B cell (primary cell): ENCODE measurements at regions not wholly inside any gene's neighbourhood (a gene's known extent, or its start where the extent isn't known, plus 50 kb on each side); places are given as distances from the start of the nearest gene placed in this dataset.

Experiments used
- ATAC-seq: fragments of 200-7000 bp; cut with Tn5 transposase; one replicate; pipeline ENCODE4 v1.10.0; 2021; ENCODE audit warnings: low read depth, mild to moderate bottlenecking, moderate number of reproducible peaks, moderate library complexity
- CTCF ChIA-PET: fragments of 350-600 bp; sonication (Branson Sonifier 250); formaldehyde crosslinking; loops from one replicate; lab custom pipeline; 2021; ENCODE audit warnings: antibody characterized with exemption, inconsistent platforms; lab: Charles Lee
- POLR2A ChIA-PET: fragments of 350-600 bp; sonication (Branson Sonifier 250); formaldehyde crosslinking; loops from one replicate; lab custom pipeline; 2021; ENCODE audit warnings: antibody characterized with exemption; lab: Charles Lee
- DNase-seq: peaks from one replicate; pipeline ENCODE4 v3.0.0; 2013
- H2AFZ ChIP-seq: 2 replicates; pipeline ENCODE4 v1.6.1; 2012; ENCODE audit warnings: mild to moderate bottlenecking, low read depth, low read length; ENCODE audit not compliant: insufficient read depth, poor library complexity, severe bottlenecking
- H3K27ac ChIP-seq, 2 donors: 1 replicate in 1 of 2; 2 replicates in 1 of 2; pipeline ENCODE4 v1.5.1; 2012 to 2013; ENCODE audit warnings: low read length in 2 of 2, mild to moderate bottlenecking in 2 of 2, moderate library complexity in 1 of 2
- H3K27me3 ChIP-seq, 4 experiments: fragments of 200-600 bp in 1 of 4; sonication (generic) in 1 of 4; replicated peaks in 1 of 4; 1 replicate in 2 of 4; 2 replicates in 2 of 4; pipeline versions ENCODE4 v1.6.1 to v1.7.0; 2013 to 2016; ENCODE audit warnings: low read length in 3 of 4, mild to moderate bottlenecking in 2 of 4, mixed read lengths in 1 of 4, moderate library complexity in 1 of 4; ENCODE audit not compliant: insufficient read depth in 4 of 4, control insufficient read depth in 3 of 4; ENCODE audit errors: control extremely low read depth in 1 of 4
- H3K36me3 ChIP-seq, 2 experiments: replicated peaks in 1 of 2; 1 replicate in 1 of 2; 2 replicates in 1 of 2; pipeline versions ENCODE4 v1.6.1 to v1.7.1; 2013; ENCODE audit warnings: low read length in 1 of 2; ENCODE audit not compliant: insufficient read depth in 2 of 2, control insufficient read depth in 1 of 2; ENCODE audit errors: control extremely low read depth in 1 of 2, extremely low read depth in 1 of 2
- H3K4me1 ChIP-seq, 2 donors: fragments of 200-600 bp in 1 of 2; sonication (generic) in 1 of 2; 1 replicate in 1 of 2; 2 replicates in 1 of 2; pipeline versions ENCODE4 v1.5.1 to v1.6.1; 2013 to 2017; ENCODE audit warnings: low read length in 2 of 2; ENCODE audit not compliant: control insufficient read depth in 2 of 2, insufficient read depth in 2 of 2
- H3K4me2 ChIP-seq: replicated peaks from 2 replicates; pipeline ENCODE3; 2012; ENCODE audit warnings: mild to moderate bottlenecking, low read depth, low read length; ENCODE audit not compliant: poor library complexity, severe bottlenecking
- H3K4me3 ChIP-seq, 5 experiments: fragments of 200-600 bp in 1 of 5; sonication (generic) in 1 of 5; 1 replicate in 3 of 5; 2 replicates in 2 of 5; pipeline versions ENCODE4 v1.5.1 to v1.7.0; 2011 to 2016; ENCODE audit warnings: low read length in 4 of 5, mild to moderate bottlenecking in 4 of 5, low read depth in 2 of 5, control low read depth in 1 of 5, moderate library complexity in 1 of 5; ENCODE audit not compliant: insufficient read depth in 1 of 5; ENCODE audit errors: control extremely low read depth in 1 of 5, extremely low read depth in 1 of 5
- H3K79me2 ChIP-seq: fragments of 200-600 bp; sonication (generic); one replicate; pipeline ENCODE4 v1.6.0; 2016; ENCODE audit warnings: low read length; ENCODE audit not compliant: control insufficient read depth, insufficient read depth
- H3K9ac ChIP-seq: fragments of 200-600 bp; sonication (generic); 2 replicates; pipeline ENCODE4 v1.6.1; 2017; ENCODE audit warnings: mild to moderate bottlenecking, low read length, moderate library complexity
- H3K9me3 ChIP-seq, 3 donors: one replicate each; pipeline versions ENCODE4 v1.6.1 to v1.7.1; 2013; ENCODE audit warnings: low read length in 2 of 3; ENCODE audit not compliant: control insufficient read depth in 2 of 3, insufficient read depth in 1 of 3; ENCODE audit errors: control extremely low read depth in 1 of 3
- H4K20me1 ChIP-seq: 2 replicates; pipeline ENCODE4 v1.6.0; 2012; ENCODE audit warnings: mild to moderate bottlenecking, low read length; ENCODE audit not compliant: insufficient read depth, control insufficient read depth, poor library complexity, severe bottlenecking
- H3K27ac Mint-ChIP-seq: one replicate; pipeline ENCODE4 v1.8.0; 2021; ENCODE audit warnings: mixed read lengths
- H3K27me3 Mint-ChIP-seq: one replicate; pipeline ENCODE4 v1.8.0; 2021; ENCODE audit warnings: mixed read lengths
- H3K4me1 Mint-ChIP-seq: one replicate; pipeline ENCODE4 v1.8.0; 2021; ENCODE audit warnings: mixed read lengths
- H3K4me3 Mint-ChIP-seq: one replicate; pipeline ENCODE4 v1.8.0; 2021; ENCODE audit warnings: mixed read lengths
- H3K9me3 Mint-ChIP-seq: one replicate; pipeline ENCODE4 v1.8.0; 2022; ENCODE audit warnings: mixed read lengths; ENCODE audit not compliant: insufficient read depth
- EZH2 ChIP-seq: IDR thresholded peaks from 2 replicates; pipeline ENCODE4 v1.6.1; 2012; ENCODE audit warnings: borderline replicate concordance, low read depth, mild to moderate bottlenecking, moderate library complexity, low read length; ENCODE audit not compliant: insufficient read depth, poor library complexity, severe bottlenecking
- WGBS: methylation state at CpG from one replicate; pipeline ENCODE4 v1.1.5; 2013; ENCODE audit warnings: missing lambda C conversion rate; ENCODE audit not compliant: insufficient coverage; 5-methylcytosine and 5-hydroxymethylcytosine counted together
- intact Hi-C: fragments of 100-400 bp; cut with micrococcal nuclease; formaldehyde crosslinking; loops from one replicate; pipeline ENCODE4 v1.10.0; 2022
- TF ChIP-seq, protein P1 (sequence below): fragments of 200-600 bp; IDR thresholded peaks from one replicate; pipeline ENCODE4 v1.8.0; 2022; ENCODE audit warnings: antibody characterized with exemption, mild to moderate bottlenecking

DNA sequence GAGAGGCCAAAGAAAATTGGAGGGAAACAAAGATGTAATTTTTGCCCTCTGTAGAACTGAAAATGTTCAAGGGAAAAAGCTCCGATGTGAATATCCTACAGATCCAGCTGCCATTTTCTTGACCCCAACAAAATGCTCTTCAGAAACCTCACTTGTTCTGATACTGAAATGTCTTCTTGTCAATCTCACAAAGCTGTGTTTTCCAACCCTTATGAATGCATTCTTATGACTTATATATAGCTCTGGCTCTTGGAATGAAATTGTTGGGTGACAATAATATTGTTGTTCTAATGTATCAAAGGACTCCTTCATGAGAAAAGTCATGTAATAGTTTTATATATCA is 157.1 kb upstream of the TGFBR2 start:
- intact Hi-C loops: no loop called here
- H3K4me1 Mint-ChIP-seq: no peaks in the 10 kb centered on the region
- Histone ChIP-seq H4K20me1 (no peaks in the 10 kb centered on the region), H3K4me2 (no peak overlapping the region), H3K36me3 (no peaks in the 10 kb centered on the region), H3K9me3 (no peaks in the 10 kb centered on the region), H3K4me1 (no peaks in the 10 kb centered on the region), H3K27ac (no peak overlapping the region), H2AFZ (no peak overlapping the region), H3K27me3 (no peaks in the 10 kb centered on the region), H3K79me2 (no peaks in the 10 kb centered on the region), H3K9ac (no peak overlapping the region), H3K4me3 (no peak overlapping the region)
- WGBS: no CpG with 5 or more reads among the region's 1 CpG
- no peak overlapping the region for H3K27ac Mint-ChIP-seq
- H3K4me3 Mint-ChIP-seq: no peak overlapping the region
- ChIA-PET CTCF (no interaction called here), POLR2A (no interaction called here)
- TF ChIP-seq, protein P1, sequence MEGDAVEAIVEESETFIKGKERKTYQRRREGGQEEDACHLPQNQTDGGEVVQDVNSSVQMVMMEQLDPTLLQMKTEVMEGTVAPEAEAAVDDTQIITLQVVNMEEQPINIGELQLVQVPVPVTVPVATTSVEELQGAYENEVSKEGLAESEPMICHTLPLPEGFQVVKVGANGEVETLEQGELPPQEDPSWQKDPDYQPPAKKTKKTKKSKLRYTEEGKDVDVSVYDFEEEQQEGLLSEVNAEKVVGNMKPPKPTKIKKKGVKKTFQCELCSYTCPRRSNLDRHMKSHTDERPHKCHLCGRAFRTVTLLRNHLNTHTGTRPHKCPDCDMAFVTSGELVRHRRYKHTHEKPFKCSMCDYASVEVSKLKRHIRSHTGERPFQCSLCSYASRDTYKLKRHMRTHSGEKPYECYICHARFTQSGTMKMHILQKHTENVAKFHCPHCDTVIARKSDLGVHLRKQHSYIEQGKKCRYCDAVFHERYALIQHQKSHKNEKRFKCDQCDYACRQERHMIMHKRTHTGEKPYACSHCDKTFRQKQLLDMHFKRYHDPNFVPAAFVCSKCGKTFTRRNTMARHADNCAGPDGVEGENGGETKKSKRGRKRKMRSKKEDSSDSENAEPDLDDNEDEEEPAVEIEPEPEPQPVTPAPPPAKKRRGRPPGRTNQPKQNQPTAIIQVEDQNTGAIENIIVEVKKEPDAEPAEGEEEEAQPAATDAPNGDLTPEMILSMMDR: no peak
- no peak for TF ChIP-seq EZH2
- DNase-seq: no peak
- H3K27me3 Mint-ChIP-seq: no peaks in the 10 kb centered on the region
- ATAC-seq: no peak
- peaks cover 3% of the 10 kb centered on the region for H3K9me3 Mint-ChIP-seq

DNA sequence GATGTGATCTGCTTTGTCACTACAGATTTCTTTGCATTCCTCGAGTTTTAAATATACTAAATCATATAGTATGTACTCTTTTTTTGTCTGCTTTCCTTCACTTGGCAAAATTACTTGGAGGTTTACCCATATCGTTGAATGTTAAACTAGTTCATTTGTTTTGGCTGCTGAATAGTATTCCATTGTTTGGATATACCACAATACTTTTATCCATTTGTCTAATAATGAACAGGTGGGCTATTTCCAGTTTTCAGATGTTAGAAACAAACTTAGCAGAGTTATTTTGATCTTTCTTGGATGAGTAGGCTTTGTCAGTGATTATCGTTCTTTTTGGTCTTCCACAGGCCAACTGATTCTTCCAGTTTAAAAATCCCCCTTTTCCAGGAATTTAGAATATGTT is 154.0 kb upstream of the TGFBR2 start:
- H3K4me3 Mint-ChIP-seq: no peak overlapping the region
- no peaks in the 10 kb centered on the region for H3K79me2 ChIP-seq
- TF ChIP-seq, protein P1: no peak
- no peak for TF ChIP-seq EZH2
- CTCF ChIA-PET: no interaction called here
- H3K4me1 ChIP-seq: no peaks in the 10 kb centered on the region
- H3K9ac ChIP-seq: no peak overlapping the region
- no peak overlapping the region for H3K27ac Mint-ChIP-seq
- no peaks in the 10 kb centered on the region for H3K9me3 ChIP-seq
- no peaks in the 10 kb centered on the region for H3K36me3 ChIP-seq
- H3K27ac ChIP-seq: no peak overlapping the region
- no CpG with 5 or more reads among the region's 3 CpGs for WGBS
- H2AFZ ChIP-seq: no peak overlapping the region
- POLR2A ChIA-PET: no interaction called here
- DNase-seq (no peak), ATAC-seq (no peak)
- H3K9me3 Mint-ChIP-seq: peaks cover 3% of the 10 kb centered on the region
- H3K4me1 Mint-ChIP-seq: no peaks in the 10 kb centered on the region
- no peak overlapping the region for H3K4me3 ChIP-seq
- intact Hi-C loops: no loop called here
- no peaks in the 10 kb centered on the region for H3K27me3 ChIP-seq
- no peak overlapping the region for H3K4me2 ChIP-seq
- no peaks in the 10 kb centered on the region for H4K20me1 ChIP-seq
- H3K27me3 Mint-ChIP-seq: no peaks in the 10 kb centered on the region
